ENCODE measurements at regions not wholly inside any gene's neighbourhood (a gene's known extent, or its start where the extent isn't known, plus 50 kb on each side); places are given as distances from the start of the nearest gene placed in this dataset.

GRCh38 chrX:35699642-35700041 is 98.5 kb upstream of the MAGEB16 start:
- H3K27ac Mint-ChIP-seq, result no peak overlapping the region
- no peaks in the 10 kb centered on the region for H3K36me3 Mint-ChIP-seq
- CTCF ChIA-PET, result no interaction called here
- no peak for TF ChIP-seq MXD4 (CRISPR knock-in tag; IDR thresholded peaks at IDR 0.05; ENCODE audit: borderline replicate concordance)
- TF ChIP-seq, protein P1, sequence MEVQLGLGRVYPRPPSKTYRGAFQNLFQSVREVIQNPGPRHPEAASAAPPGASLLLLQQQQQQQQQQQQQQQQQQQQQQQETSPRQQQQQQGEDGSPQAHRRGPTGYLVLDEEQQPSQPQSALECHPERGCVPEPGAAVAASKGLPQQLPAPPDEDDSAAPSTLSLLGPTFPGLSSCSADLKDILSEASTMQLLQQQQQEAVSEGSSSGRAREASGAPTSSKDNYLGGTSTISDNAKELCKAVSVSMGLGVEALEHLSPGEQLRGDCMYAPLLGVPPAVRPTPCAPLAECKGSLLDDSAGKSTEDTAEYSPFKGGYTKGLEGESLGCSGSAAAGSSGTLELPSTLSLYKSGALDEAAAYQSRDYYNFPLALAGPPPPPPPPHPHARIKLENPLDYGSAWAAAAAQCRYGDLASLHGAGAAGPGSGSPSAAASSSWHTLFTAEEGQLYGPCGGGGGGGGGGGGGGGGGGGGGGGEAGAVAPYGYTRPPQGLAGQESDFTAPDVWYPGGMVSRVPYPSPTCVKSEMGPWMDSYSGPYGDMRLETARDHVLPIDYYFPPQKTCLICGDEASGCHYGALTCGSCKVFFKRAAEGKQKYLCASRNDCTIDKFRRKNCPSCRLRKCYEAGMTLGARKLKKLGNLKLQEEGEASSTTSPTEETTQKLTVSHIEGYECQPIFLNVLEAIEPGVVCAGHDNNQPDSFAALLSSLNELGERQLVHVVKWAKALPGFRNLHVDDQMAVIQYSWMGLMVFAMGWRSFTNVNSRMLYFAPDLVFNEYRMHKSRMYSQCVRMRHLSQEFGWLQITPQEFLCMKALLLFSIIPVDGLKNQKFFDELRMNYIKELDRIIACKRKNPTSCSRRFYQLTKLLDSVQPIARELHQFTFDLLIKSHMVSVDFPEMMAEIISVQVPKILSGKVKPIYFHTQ (CRISPR knock-in tag; IDR thresholded peaks at IDR 0.05), result no peak
- TF ChIP-seq ZNF512 (CRISPR knock-in tag; IDR thresholded peaks at IDR 0.05; ENCODE audit: borderline replicate concordance), result no peak
- TF ChIP-seq, protein P2, sequence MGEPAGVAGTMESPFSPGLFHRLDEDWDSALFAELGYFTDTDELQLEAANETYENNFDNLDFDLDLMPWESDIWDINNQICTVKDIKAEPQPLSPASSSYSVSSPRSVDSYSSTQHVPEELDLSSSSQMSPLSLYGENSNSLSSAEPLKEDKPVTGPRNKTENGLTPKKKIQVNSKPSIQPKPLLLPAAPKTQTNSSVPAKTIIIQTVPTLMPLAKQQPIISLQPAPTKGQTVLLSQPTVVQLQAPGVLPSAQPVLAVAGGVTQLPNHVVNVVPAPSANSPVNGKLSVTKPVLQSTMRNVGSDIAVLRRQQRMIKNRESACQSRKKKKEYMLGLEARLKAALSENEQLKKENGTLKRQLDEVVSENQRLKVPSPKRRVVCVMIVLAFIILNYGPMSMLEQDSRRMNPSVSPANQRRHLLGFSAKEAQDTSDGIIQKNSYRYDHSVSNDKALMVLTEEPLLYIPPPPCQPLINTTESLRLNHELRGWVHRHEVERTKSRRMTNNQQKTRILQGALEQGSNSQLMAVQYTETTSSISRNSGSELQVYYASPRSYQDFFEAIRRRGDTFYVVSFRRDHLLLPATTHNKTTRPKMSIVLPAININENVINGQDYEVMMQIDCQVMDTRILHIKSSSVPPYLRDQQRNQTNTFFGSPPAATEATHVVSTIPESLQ (CRISPR knock-in tag; IDR thresholded peaks at IDR 0.05), result no peak
- no peak for TF ChIP-seq RORB (CRISPR knock-in tag; IDR thresholded peaks at IDR 0.05)
- TF ChIP-seq EMX1 (CRISPR knock-in tag; IDR thresholded peaks at IDR 0.05), result no peak
- TF ChIP-seq, protein P3, sequence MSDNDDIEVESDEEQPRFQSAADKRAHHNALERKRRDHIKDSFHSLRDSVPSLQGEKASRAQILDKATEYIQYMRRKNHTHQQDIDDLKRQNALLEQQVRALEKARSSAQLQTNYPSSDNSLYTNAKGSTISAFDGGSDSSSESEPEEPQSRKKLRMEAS (CRISPR knock-in tag; IDR thresholded peaks at IDR 0.05), result no peak
- no peak for TF ChIP-seq ELF4 (CRISPR knock-in tag; IDR thresholded peaks at IDR 0.05; ENCODE audit: low read depth)
- no peak for TF ChIP-seq NFE2L1 (CRISPR knock-in tag; IDR thresholded peaks at IDR 0.05)
- DNase-seq (ENCODE audit: low spot score), result no peak
- POLR2A ChIA-PET, result no interaction called here
- ATAC-seq, result no peak
- peaks cover 23% of the 10 kb centered on the region for H3K27me3 Mint-ChIP-seq (ENCODE audit: low read depth)
- peaks cover 32% of the 10 kb centered on the region for H3K4me1 Mint-ChIP-seq
- H3K4me3 Mint-ChIP-seq, result no peak overlapping the region
- H3K9me3 Mint-ChIP-seq, result no peaks in the 10 kb centered on the region

DNA sequence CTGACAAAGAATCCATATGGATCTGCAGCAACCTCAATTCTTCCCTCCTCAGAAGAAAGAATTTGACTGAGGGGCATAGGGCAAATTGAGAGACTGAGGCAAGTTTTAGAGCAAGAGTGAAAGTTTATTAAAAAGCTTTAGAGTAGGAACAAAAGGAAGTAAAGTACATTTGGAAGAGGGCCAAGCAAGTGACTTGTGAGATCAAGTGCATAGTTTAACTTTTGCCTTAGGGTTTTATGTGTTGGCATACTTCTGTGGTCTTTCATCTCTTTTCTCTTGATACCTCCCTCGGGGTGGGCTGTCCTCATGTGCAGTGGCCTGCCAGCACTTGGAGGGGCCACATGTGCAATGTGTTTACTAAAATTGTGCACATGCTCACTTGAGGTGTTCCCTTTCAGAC is 98.0 kb upstream of the MAGEB16 start:
- ATAC-seq (no peak), DNase-seq (ENCODE audit: low spot score) (no peak)
- TF ChIP-seq, protein P4, sequence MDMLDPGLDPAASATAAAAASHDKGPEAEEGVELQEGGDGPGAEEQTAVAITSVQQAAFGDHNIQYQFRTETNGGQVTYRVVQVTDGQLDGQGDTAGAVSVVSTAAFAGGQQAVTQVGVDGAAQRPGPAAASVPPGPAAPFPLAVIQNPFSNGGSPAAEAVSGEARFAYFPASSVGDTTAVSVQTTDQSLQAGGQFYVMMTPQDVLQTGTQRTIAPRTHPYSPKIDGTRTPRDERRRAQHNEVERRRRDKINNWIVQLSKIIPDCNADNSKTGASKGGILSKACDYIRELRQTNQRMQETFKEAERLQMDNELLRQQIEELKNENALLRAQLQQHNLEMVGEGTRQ (CRISPR knock-in tag; IDR thresholded peaks at IDR 0.05), result no peak
- no peak for TF ChIP-seq GABPB1 (CRISPR knock-in tag; IDR thresholded peaks at IDR 0.05)
- TF ChIP-seq ESRRA (CRISPR knock-in tag; IDR thresholded peaks at IDR 0.05; ENCODE audit: borderline replicate concordance), result no peak
- TF ChIP-seq, protein P5, sequence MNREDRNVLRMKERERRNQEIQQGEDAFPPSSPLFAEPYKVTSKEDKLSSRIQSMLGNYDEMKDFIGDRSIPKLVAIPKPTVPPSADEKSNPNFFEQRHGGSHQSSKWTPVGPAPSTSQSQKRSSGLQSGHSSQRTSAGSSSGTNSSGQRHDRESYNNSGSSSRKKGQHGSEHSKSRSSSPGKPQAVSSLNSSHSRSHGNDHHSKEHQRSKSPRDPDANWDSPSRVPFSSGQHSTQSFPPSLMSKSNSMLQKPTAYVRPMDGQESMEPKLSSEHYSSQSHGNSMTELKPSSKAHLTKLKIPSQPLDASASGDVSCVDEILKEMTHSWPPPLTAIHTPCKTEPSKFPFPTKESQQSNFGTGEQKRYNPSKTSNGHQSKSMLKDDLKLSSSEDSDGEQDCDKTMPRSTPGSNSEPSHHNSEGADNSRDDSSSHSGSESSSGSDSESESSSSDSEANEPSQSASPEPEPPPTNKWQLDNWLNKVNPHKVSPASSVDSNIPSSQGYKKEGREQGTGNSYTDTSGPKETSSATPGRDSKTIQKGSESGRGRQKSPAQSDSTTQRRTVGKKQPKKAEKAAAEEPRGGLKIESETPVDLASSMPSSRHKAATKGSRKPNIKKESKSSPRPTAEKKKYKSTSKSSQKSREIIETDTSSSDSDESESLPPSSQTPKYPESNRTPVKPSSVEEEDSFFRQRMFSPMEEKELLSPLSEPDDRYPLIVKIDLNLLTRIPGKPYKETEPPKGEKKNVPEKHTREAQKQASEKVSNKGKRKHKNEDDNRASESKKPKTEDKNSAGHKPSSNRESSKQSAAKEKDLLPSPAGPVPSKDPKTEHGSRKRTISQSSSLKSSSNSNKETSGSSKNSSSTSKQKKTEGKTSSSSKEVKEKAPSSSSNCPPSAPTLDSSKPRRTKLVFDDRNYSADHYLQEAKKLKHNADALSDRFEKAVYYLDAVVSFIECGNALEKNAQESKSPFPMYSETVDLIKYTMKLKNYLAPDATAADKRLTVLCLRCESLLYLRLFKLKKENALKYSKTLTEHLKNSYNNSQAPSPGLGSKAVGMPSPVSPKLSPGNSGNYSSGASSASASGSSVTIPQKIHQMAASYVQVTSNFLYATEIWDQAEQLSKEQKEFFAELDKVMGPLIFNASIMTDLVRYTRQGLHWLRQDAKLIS (CRISPR knock-in tag; IDR thresholded peaks at IDR 0.05; ENCODE audit: borderline replicate concordance), result no peak
- no peak for TF ChIP-seq E2F1 (CRISPR knock-in tag; IDR thresholded peaks at IDR 0.05)
- no peak for TF ChIP-seq NFYB (CRISPR knock-in tag; conservative IDR thresholded peaks at IDR 0.05; ENCODE audit: low read depth)
- no peak for TF ChIP-seq ZNF423 (CRISPR knock-in tag; IDR thresholded peaks at IDR 0.05)
- Mint-ChIP-seq H3K27ac (no peak overlapping the region), H3K36me3 (no peaks in the 10 kb centered on the region), H3K27me3 (ENCODE audit: low read depth) (peaks cover 23% of the 10 kb centered on the region), H3K9me3 (no peaks in the 10 kb centered on the region), H3K4me1 (peaks cover 30% of the 10 kb centered on the region), H3K4me3 (no peak overlapping the region)
- POLR2A ChIA-PET, result no interaction called here
- CTCF ChIA-PET, result no interaction called here
